GM21390 (cell line): ENCODE measurements at regions not wholly inside any gene's neighbourhood (a gene's known extent, or its start where the extent isn't known, plus 50 kb on each side); places are given as distances from the start of the nearest gene placed in this dataset.
"Not testable (repeated sequence)": the region's sequence is repeated elsewhere in the genome, so short reads cannot be mapped to it uniquely, and the experiment has no call there.

Experiments used
- ATAC-seq: cut with Tn5 transposase; IDR thresholded peaks from one replicate; pipeline ENCODE4 v1.9.1; 2021; ENCODE audit not compliant: unreplicated experiment

DNA sequence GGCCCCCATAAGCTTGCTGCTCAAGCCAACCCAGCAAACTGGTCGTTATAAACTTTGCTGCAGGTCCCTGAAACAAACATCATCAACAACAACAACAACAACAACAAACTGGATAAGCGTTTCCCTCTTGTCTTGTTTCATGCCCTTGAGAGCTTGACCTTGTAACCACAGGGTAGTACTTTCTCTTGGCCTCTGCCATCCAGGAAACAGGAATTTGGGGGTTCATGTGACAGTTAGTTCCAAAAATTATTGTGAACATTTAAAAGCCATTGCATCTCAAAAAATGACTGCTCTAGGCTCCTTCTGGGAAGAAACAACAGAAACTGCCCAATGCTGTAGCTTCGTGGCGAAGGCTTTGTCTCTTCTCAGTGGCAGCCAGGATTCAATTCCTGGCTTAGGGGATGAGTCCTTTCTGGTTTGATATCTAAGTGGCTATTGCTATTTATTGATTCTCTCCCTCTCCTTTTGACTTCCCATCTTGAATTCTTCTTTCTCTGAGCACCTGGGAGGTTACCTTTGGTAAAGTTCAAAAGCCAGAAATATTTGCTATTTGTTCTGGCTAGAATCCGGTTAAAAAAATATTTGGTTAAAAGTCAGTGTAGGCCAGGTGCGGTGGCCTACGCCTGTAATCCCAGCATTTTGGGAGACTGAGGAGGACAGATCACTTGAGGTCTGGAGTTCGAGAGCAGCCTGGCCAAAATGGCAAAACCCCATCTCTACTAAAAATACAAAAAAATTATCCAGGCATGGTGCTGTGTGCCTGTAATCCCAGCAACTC lies 52.0 kb upstream of the CPM start:
- ATAC-seq = no peak

- not testable (repeated sequence) for ATAC-seq
Measured at GRCh38 chr12:68997526-68997925, 64.6 kb upstream of the CPM start.

DNA sequence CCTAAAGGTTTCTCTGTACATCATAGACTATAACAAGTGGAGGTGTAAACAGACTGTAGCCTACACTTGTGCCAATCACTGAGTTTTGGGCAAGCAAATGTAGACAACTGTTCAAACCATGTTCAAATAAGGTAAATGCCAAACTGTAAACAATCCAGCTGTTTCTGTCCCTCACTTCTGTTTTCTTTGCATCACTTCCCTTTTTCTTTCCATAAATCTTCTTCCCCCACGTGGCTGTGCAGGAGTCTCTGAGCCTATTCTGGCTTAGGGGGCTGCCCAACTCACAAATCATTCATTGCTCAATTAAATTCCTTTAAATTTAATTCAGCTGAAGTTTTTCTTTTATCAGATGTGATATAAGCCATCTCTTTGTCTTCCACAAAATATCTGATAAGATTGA lies 65.1 kb upstream of the CPM start:
- no peak for ATAC-seq

DNA sequence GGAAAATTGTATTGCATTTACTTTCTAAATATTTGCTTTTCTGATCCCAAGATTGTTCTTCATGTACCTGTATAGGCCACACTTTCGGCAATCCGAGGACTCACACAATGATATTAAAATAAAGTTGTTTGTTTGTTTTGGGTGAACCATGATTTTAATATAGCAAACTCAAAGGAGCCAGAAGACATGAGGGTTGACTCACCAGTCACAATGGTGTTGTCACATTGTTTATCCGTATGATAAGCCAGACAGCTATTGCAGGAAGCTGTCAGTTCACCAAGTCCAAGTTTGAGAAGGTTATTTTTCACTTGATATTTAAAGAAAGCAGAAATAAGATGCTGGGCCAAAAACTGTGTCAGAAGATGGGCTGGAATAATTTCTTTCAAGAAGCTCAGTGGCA lies 67.1 kb upstream of the CPM start:
- ATAC-seq = no peak

- ATAC-seq = no peak
Measured at GRCh38 chr12:69000540-69001243, 67.7 kb upstream of the CPM start.

DNA sequence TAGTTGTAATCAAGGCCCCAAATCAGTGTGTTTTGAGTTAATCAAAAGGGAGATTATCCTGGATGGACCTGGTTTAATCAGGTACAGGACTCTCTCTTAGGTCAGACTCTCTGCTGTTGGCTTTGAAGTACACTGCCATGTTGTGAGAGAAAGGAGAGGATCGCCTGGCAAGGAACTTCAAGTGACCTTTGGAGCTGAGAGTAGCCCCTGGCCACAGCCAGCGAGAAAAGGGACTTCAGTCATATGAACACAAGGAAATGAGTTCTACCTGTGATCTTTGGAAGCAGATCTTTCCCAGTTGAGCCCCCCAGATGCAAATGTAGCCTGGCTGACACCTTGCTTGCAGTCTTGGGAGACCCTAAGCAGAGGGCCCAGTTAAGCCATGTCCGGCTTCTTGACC lies 68.3 kb upstream of the CPM start:
- ATAC-seq = no peak

GRCh38 chr12:69002969-69003368 lies 70.0 kb upstream of the CPM start:
- ATAC-seq = no peak

GRCh38 chr12:69003991-69004390 lies 71.0 kb upstream of the CPM start:
- no peak for ATAC-seq

DNA sequence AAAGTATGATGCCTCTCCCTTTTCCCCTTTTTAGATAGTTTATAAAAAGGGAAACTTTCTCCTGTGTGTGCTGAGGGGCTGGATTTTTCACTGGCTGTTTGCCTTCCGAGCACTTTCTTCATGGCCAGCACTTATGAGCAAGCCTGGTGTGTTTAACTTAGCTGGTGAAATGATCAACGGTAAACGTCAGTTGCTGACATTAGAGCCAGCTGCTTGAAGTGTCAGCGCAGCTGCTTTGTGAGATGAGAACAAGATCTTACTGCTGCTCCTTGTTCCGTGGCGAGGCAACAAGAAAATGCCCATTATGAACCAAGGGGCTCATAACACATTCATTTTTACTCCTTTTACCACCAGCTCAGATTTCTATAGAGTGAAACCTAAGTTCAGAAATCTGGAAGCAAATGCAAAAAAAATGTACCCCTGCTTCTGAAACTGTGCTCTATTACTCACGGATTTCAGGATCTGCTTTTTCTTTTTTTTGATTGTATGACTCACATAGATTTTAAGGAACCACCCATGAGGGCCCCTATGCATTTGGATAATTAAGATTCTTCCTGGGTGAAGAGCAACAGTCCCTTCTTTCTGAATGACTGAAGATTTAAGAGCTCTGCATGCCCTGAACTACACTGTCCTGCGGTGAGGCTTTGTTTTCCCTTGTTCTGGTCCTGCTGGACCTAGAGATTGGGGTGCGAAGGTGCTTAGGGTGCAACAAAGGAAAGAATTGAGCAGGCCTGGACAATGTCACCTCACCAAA lies 74.3 kb upstream of the CPM start:
- ATAC-seq = no peak

- ATAC-seq = no peak
Measured at GRCh38 chr12:69007855-69008351, 74.9 kb upstream of the CPM start.

- no peak for ATAC-seq
Measured at GRCh38 chr12:69008520-69008919, 75.5 kb upstream of the CPM start.

GRCh38 chr12:69014047-69014446 lies 81.1 kb upstream of the CPM start:
- no peak for ATAC-seq

- no peak for ATAC-seq
Measured at GRCh38 chr12:69015017-69015416, 82.0 kb upstream of the CPM start.

- ATAC-seq = no peak
Measured at GRCh38 chr12:69015831-69016230, 82.9 kb upstream of the CPM start.

DNA sequence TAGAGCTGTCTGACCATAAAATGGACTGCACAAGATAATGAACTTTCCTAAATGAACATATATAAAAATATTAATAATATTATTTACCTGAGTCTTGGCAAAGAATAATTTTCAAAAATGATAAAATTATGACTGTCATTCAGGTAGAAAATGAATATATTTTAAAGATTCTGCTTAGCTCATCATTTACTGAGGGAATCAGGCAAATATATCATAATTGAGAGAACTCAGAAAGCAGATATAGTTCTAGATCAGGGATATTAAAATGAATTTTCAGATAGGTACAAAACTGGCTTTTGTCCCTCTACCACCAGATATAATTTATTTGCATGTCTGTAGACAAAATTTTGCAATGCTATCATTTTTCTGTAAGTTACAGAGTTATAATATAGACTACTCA lies 86.1 kb upstream of the CPM start:
- no peak for ATAC-seq

DNA sequence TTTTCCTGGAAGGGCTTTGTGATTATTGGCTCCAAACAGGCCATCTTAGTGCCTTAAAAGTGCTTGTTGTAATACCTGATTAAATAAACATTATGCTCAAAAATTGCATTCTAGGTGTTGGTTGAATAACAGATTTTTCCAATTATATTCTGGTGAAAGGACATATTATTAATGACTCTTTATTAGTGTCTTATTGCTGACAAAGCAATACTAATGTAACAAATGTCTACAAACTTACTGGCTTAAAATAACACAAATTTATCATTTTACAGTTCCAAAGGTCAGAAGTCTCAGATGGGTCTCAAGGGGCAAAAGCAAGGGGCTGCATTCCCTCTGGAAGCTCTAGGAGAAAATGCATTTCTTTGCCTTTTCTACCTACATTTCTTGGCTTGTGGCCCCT lies 86.9 kb upstream of the CPM start:
- ATAC-seq = no peak

DNA sequence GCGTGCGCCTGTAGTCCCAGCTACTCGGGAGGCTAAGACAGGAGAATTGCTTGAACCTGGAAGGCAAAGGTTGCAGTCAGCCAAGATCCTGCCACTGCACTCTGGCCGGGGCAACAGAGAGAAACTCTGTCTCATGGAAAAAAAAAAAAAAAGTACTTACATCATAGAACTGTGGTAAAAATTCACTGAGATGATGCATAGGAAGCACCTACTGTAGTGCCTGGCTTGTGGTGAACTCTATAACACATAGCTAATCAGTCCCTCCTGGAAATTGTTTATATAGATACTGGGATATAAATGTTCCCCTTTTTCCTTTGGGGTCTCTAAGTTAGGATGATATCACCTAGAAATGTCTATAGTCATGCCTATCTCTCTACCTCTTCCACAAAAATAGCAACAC lies 89.7 kb upstream of the CPM start:
- ATAC-seq = no peak

- ATAC-seq = no peak
Measured at GRCh38 chr12:69023840-69024239, 90.9 kb upstream of the CPM start.

DNA sequence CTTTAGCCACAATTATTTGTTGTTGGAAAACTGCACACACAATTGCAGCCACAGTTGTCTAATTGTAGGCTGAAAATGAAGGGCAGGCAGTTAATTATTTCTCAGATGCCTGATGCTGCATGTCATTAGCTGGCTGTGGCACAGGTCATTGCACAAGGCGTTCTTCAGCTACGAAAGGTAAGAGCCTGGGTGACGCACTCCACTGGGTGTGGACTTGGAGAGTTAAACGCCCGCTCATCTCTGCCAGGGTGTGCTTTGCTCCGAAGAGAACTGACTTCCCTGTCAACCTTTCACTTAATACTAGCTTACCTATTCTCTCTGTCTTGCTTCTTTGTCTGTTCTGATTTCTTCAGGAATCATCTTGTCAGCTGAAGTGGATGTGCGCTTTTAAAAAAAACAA lies 91.4 kb upstream of the CPM start:
- ATAC-seq = no peak

DNA sequence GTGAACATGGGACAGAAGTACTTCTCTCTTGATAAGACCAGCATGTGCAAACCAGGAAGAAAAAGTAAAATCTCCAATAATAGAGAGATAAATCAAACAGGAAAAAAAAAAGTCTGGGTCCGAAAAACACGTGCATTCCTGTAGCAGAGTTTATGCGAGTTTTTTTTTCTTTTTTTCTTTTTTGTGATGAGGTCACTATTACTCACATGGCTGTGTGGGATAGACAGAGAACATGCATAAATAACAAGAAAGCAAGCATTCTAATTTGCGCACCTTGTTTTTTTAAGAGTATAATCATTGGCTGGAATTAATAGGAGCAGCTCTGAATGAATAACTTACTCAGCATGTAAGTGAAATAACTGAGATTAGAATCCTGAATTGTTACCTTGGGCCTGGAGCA lies 91.9 kb upstream of the CPM start:
- ATAC-seq = no peak

DNA sequence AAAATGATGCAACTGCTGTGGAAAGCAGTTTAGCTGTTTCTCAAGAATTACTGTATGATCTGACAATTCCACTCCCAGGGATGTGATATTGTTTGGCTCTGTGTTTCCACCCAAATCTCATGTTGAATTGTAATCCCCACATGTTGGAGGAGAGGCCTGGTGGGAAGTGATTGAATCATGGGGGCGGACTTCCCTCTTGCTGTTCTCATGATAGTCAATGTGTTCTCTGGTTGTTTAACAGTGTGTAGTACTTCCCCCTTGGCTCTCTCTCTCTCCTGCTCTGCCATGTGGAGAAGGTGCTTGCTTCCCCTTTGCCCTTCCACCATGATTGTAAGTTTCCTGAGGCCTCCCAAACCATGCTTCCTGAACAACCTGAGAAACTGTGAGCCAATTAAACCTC lies 93.4 kb upstream of the CPM start:
- no peak for ATAC-seq

DNA sequence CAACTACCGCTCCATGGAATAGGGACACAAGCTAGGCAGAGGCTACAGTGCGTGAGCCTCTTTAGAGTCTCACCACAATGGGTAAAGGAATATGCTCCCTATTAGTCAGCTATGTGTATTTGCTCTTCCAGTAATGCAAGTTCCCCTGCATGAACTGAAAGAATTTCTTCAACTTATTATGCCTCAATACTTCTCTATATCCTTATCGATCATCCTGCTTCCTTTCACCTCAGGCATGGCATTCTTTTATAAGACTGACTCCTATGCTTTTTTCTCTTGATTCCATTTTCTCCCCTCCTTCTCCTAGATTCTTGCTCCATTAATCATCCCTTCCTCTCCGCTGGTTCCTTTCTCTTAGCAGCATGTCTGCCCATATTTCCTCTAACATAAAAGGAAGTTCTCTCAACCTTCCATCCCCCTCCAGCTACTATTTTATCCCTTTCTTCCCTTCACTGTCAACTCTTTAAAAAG lies 94.5 kb upstream of the CPM start:
- no peak for ATAC-seq
